ENCODE measurements at regions not wholly inside any gene's neighbourhood (a gene's known extent, or its start where the extent isn't known, plus 50 kb on each side); places are given as distances from the start of the nearest gene placed in this dataset.

- ChIA-PET CTCF (no interaction called here), POLR2A (no interaction called here)
- Histone ChIP-seq H3K4me1 (ENCODE audit: control insufficient read depth in 1 of 2, extremely low read depth in 1 of 2, insufficient read depth in 2 of 2, low read length in 2 of 2) (no peaks in the 10 kb centered on the region), H3K4me3 (ENCODE audit: control insufficient read depth in 1 of 2, extremely low read depth in 1 of 2, low read length in 1 of 2) (no peak overlapping the region), H3K9me3 (no peaks in the 10 kb centered on the region), H3K36me3 (ENCODE audit: control insufficient read depth in 2 of 2, extremely low read depth in 1 of 2, insufficient read depth in 1 of 2, low read length in 1 of 2) (no peaks in the 10 kb centered on the region), H3K27ac (ENCODE audit: low read length) (no peak overlapping the region), H3K27me3 (replicated peaks in 1 of 2; ENCODE audit: control insufficient read depth in 2 of 2, extremely low read depth in 1 of 2, insufficient read depth in 2 of 2, low read length in 1 of 2) (no peaks in the 10 kb centered on the region)
- no peaks in the 10 kb centered on the region for H3K4me1 Mint-ChIP-seq
- no CpG with 5 or more reads among the region's 1 CpG for WGBS (ENCODE audit: insufficient coverage)
- H3K4me3 Mint-ChIP-seq: no peak overlapping the region
- no peaks in the 10 kb centered on the region for H3K36me3 Mint-ChIP-seq
- no peak for DNase-seq
- H3K27me3 Mint-ChIP-seq: no peaks in the 10 kb centered on the region
- no peak for ATAC-seq (replicated peaks in 1 of 4)
- no peak overlapping the region for H3K27ac Mint-ChIP-seq
- H3K9me3 Mint-ChIP-seq: peaks cover 7 to 16% (median 12%) of the 10 kb centered on the region in 3 donors
Observed at GRCh38 chr3:162994165-162994564, 1497.6 kb downstream of the OTOL1 start.

GRCh38 chr3:162996368-162996767 lies 1499.8 kb downstream of the OTOL1 start:
- Mint-ChIP-seq H3K27me3 (no peaks in the 10 kb centered on the region), H3K9me3 (peaks cover 10 to 16% (median 12%) of the 10 kb centered on the region in 3 donors), H3K36me3 (no peaks in the 10 kb centered on the region), H3K4me1 (no peaks in the 10 kb centered on the region), H3K27ac (no peak overlapping the region), H3K4me3 (no peak overlapping the region)
- Histone ChIP-seq H3K4me1 (ENCODE audit: control insufficient read depth in 1 of 2, extremely low read depth in 1 of 2, insufficient read depth in 2 of 2, low read length in 2 of 2) (no peaks in the 10 kb centered on the region), H3K4me3 (ENCODE audit: control insufficient read depth in 1 of 2, extremely low read depth in 1 of 2, low read length in 1 of 2) (no peak overlapping the region), H3K36me3 (ENCODE audit: control insufficient read depth in 2 of 2, extremely low read depth in 1 of 2, insufficient read depth in 1 of 2, low read length in 1 of 2) (no peaks in the 10 kb centered on the region), H3K9me3 (no peaks in the 10 kb centered on the region), H3K27ac (ENCODE audit: low read length) (no peak overlapping the region), H3K27me3 (replicated peaks in 1 of 2; ENCODE audit: control insufficient read depth in 2 of 2, extremely low read depth in 1 of 2, insufficient read depth in 2 of 2, low read length in 1 of 2) (no peaks in the 10 kb centered on the region)
- ChIA-PET CTCF (no interaction called here), POLR2A (no interaction called here)
- no peak for DNase-seq
- no peak for ATAC-seq (replicated peaks in 1 of 4)

- POLR2A ChIA-PET: interaction anchor here in 1 of 2 donors (0.6 kb wide), 1 partner anchor 8 kb away, joined by 3 read pairs; no protein-coding TSS in a partner anchor
- H3K9me3 Mint-ChIP-seq: peaks cover 10 to 14% (median 10%) of the 10 kb centered on the region in 3 donors
- Histone ChIP-seq H3K9me3 (no peaks in the 10 kb centered on the region), H3K36me3 (ENCODE audit: control insufficient read depth in 2 of 2, extremely low read depth in 1 of 2, insufficient read depth in 1 of 2, low read length in 1 of 2) (no peaks in the 10 kb centered on the region), H3K27me3 (replicated peaks in 1 of 2; ENCODE audit: control insufficient read depth in 2 of 2, extremely low read depth in 1 of 2, insufficient read depth in 2 of 2, low read length in 1 of 2) (no peaks in the 10 kb centered on the region), H3K4me1 (ENCODE audit: control insufficient read depth in 1 of 2, extremely low read depth in 1 of 2, insufficient read depth in 2 of 2, low read length in 2 of 2) (no peaks in the 10 kb centered on the region), H3K4me3 (ENCODE audit: control insufficient read depth in 1 of 2, extremely low read depth in 1 of 2, low read length in 1 of 2) (no peak overlapping the region), H3K27ac (ENCODE audit: low read length) (no peak overlapping the region)
- H3K27ac Mint-ChIP-seq: no peak overlapping the region
- ATAC-seq (replicated peaks in 1 of 4) (no peak), DNase-seq (no peak)
- CTCF ChIA-PET: no interaction called here
- H3K27me3 Mint-ChIP-seq: no peaks in the 10 kb centered on the region
- H3K4me1 Mint-ChIP-seq: no peaks in the 10 kb centered on the region
- H3K36me3 Mint-ChIP-seq: no peaks in the 10 kb centered on the region
- no peak overlapping the region for H3K4me3 Mint-ChIP-seq
Observed at GRCh38 chr3:162998205-162998604, 1501.6 kb downstream of the OTOL1 start.

- H3K4me3 ChIP-seq (ENCODE audit: control insufficient read depth in 1 of 2, extremely low read depth in 1 of 2, low read length in 1 of 2): no peak overlapping the region
- DNase-seq (no peak), ATAC-seq (replicated peaks in 1 of 4) (no peak)
- Mint-ChIP-seq H3K27me3 (no peaks in the 10 kb centered on the region), H3K27ac (no peak overlapping the region), H3K4me1 (no peaks in the 10 kb centered on the region), H3K36me3 (no peaks in the 10 kb centered on the region), H3K4me3 (no peak overlapping the region), H3K9me3 (peaks cover 2 to 17% (median 14%) of the 10 kb centered on the region in 3 donors)
- no peaks in the 10 kb centered on the region for H3K36me3 ChIP-seq (ENCODE audit: control insufficient read depth in 2 of 2, extremely low read depth in 1 of 2, insufficient read depth in 1 of 2, low read length in 1 of 2)
- no peaks in the 10 kb centered on the region for H3K27me3 ChIP-seq (replicated peaks in 1 of 2; ENCODE audit: control insufficient read depth in 2 of 2, extremely low read depth in 1 of 2, insufficient read depth in 2 of 2, low read length in 1 of 2)
- no peaks in the 10 kb centered on the region for H3K9me3 ChIP-seq
- CTCF ChIA-PET: no interaction called here
- WGBS (ENCODE audit: insufficient coverage): no CpG with 5 or more reads among the region's 2 CpGs
- POLR2A ChIA-PET: interaction anchor here in 1 of 2 donors (1.1 kb wide), 1 partner anchor 13 kb away, joined by 3 read pairs; no protein-coding TSS in a partner anchor
- no peak overlapping the region for H3K27ac ChIP-seq (ENCODE audit: low read length)
- no peaks in the 10 kb centered on the region for H3K4me1 ChIP-seq (ENCODE audit: control insufficient read depth in 1 of 2, extremely low read depth in 1 of 2, insufficient read depth in 2 of 2, low read length in 2 of 2)
Observed at GRCh38 chr3:163011596-163011995, 1515.0 kb downstream of the OTOL1 start.

- no peaks in the 10 kb centered on the region for H3K4me1 Mint-ChIP-seq
- no peak for ATAC-seq (replicated peaks in 1 of 4)
- H3K27me3 Mint-ChIP-seq: no peaks in the 10 kb centered on the region
- no peaks in the 10 kb centered on the region for H3K4me1 ChIP-seq (ENCODE audit: control insufficient read depth in 1 of 2, extremely low read depth in 1 of 2, insufficient read depth in 2 of 2, low read length in 2 of 2)
- no peak overlapping the region for H3K27ac Mint-ChIP-seq
- H3K9me3 Mint-ChIP-seq: peaks cover 4 to 13% (median 7%) of the 10 kb centered on the region in 3 donors
- no peak for DNase-seq
- no peak overlapping the region for H3K27ac ChIP-seq (ENCODE audit: low read length)
- no CpG with 5 or more reads among the region's 1 CpG for WGBS (ENCODE audit: insufficient coverage)
- no peak overlapping the region for H3K4me3 ChIP-seq (ENCODE audit: control insufficient read depth in 1 of 2, extremely low read depth in 1 of 2, low read length in 1 of 2)
- H3K36me3 Mint-ChIP-seq: no peaks in the 10 kb centered on the region
- no peak overlapping the region for H3K4me3 Mint-ChIP-seq
- no peaks in the 10 kb centered on the region for H3K27me3 ChIP-seq (replicated peaks in 1 of 2; ENCODE audit: control insufficient read depth in 2 of 2, extremely low read depth in 1 of 2, insufficient read depth in 2 of 2, low read length in 1 of 2)
- H3K36me3 ChIP-seq (ENCODE audit: control insufficient read depth in 2 of 2, extremely low read depth in 1 of 2, insufficient read depth in 1 of 2, low read length in 1 of 2): no peaks in the 10 kb centered on the region
- H3K9me3 ChIP-seq: no peaks in the 10 kb centered on the region
- ChIA-PET CTCF (no interaction called here), POLR2A (no interaction called here)
Observed at GRCh38 chr3:163016251-163016650, 1519.6 kb downstream of the OTOL1 start.

- ChIA-PET CTCF (no interaction called here), POLR2A (no interaction called here)
- Histone ChIP-seq H3K27me3 (replicated peaks in 1 of 2; ENCODE audit: control insufficient read depth in 2 of 2, extremely low read depth in 1 of 2, insufficient read depth in 2 of 2, low read length in 1 of 2) (no peaks in the 10 kb centered on the region), H3K36me3 (ENCODE audit: control insufficient read depth in 2 of 2, extremely low read depth in 1 of 2, insufficient read depth in 1 of 2, low read length in 1 of 2) (no peaks in the 10 kb centered on the region), H3K27ac (ENCODE audit: low read length) (no peak overlapping the region), H3K4me3 (ENCODE audit: control insufficient read depth in 1 of 2, extremely low read depth in 1 of 2, low read length in 1 of 2) (no peak overlapping the region), H3K9me3 (no peaks in the 10 kb centered on the region), H3K4me1 (ENCODE audit: control insufficient read depth in 1 of 2, extremely low read depth in 1 of 2, insufficient read depth in 2 of 2, low read length in 2 of 2) (no peaks in the 10 kb centered on the region)
- WGBS (ENCODE audit: insufficient coverage): no CpG with 5 or more reads among the region's 1 CpG
- H3K4me3 Mint-ChIP-seq: no peak overlapping the region
- ATAC-seq (replicated peaks in 1 of 4) (no peak), DNase-seq (no peak)
- no peaks in the 10 kb centered on the region for H3K4me1 Mint-ChIP-seq
- H3K27me3 Mint-ChIP-seq: no peaks in the 10 kb centered on the region
- H3K27ac Mint-ChIP-seq: no peak overlapping the region
- peaks cover 4 to 13% (median 5%) of the 10 kb centered on the region in 3 donors for H3K9me3 Mint-ChIP-seq
- H3K36me3 Mint-ChIP-seq: no peaks in the 10 kb centered on the region
Observed at GRCh38 chr3:163018067-163018466, 1521.5 kb downstream of the OTOL1 start.

GRCh38 chr3:163018664-163019063 lies 1522.1 kb downstream of the OTOL1 start:
- no peaks in the 10 kb centered on the region for H3K36me3 Mint-ChIP-seq
- H3K4me1 Mint-ChIP-seq: no peaks in the 10 kb centered on the region
- no peak for DNase-seq
- Histone ChIP-seq H3K27ac (ENCODE audit: low read length) (no peak overlapping the region), H3K4me1 (ENCODE audit: control insufficient read depth in 1 of 2, extremely low read depth in 1 of 2, insufficient read depth in 2 of 2, low read length in 2 of 2) (no peaks in the 10 kb centered on the region), H3K9me3 (no peaks in the 10 kb centered on the region), H3K27me3 (replicated peaks in 1 of 2; ENCODE audit: control insufficient read depth in 2 of 2, extremely low read depth in 1 of 2, insufficient read depth in 2 of 2, low read length in 1 of 2) (no peaks in the 10 kb centered on the region), H3K4me3 (ENCODE audit: control insufficient read depth in 1 of 2, extremely low read depth in 1 of 2, low read length in 1 of 2) (no peak overlapping the region), H3K36me3 (ENCODE audit: control insufficient read depth in 2 of 2, extremely low read depth in 1 of 2, insufficient read depth in 1 of 2, low read length in 1 of 2) (no peaks in the 10 kb centered on the region)
- no peak overlapping the region for H3K27ac Mint-ChIP-seq
- CTCF ChIA-PET: no interaction called here
- POLR2A ChIA-PET: no interaction called here
- H3K27me3 Mint-ChIP-seq: no peaks in the 10 kb centered on the region
- H3K4me3 Mint-ChIP-seq: no peak overlapping the region
- 78% methylated on average over 6 of the region's 7 CpGs for WGBS (ENCODE audit: insufficient coverage)
- H3K9me3 Mint-ChIP-seq: peaks cover 4 to 13% (median 4%) of the 10 kb centered on the region in 3 donors
- ATAC-seq (replicated peaks in 1 of 4): no peak

Measured in T-cell (primary cell).